ENCODE measurements at regions not wholly inside any gene's neighbourhood (a gene's known extent, or its start where the extent isn't known, plus 50 kb on each side); places are given as distances from the start of the nearest gene placed in this dataset.

DNA sequence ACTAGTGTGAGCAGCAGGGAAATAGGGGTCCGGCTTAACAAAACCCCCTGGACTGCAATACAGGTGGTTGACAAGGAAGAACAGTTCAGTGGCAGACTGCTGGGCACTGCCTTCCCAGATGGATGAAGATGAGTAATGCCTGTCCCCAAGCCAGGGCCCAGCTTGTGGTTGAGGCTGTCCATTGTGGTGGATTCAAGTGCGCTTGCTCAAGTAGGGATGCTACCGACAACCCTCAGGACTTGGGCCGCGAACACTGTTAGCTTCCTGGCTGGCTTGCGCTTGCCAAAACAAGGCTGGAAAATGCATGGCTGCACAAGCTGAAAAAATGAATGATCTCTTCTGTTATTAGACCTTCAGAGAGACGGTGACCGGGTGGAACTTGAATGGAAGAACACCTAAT lies 116.1 kb upstream of the ACBD5 start:
- TF ChIP-seq, protein P1, sequence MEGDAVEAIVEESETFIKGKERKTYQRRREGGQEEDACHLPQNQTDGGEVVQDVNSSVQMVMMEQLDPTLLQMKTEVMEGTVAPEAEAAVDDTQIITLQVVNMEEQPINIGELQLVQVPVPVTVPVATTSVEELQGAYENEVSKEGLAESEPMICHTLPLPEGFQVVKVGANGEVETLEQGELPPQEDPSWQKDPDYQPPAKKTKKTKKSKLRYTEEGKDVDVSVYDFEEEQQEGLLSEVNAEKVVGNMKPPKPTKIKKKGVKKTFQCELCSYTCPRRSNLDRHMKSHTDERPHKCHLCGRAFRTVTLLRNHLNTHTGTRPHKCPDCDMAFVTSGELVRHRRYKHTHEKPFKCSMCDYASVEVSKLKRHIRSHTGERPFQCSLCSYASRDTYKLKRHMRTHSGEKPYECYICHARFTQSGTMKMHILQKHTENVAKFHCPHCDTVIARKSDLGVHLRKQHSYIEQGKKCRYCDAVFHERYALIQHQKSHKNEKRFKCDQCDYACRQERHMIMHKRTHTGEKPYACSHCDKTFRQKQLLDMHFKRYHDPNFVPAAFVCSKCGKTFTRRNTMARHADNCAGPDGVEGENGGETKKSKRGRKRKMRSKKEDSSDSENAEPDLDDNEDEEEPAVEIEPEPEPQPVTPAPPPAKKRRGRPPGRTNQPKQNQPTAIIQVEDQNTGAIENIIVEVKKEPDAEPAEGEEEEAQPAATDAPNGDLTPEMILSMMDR (IDR thresholded peaks at IDR 0.05; ENCODE audit: extremely low read depth in 1 of 2, insufficient read depth in 1 of 2, low read depth in 1 of 2, low read length in 2 of 2), result no peak
- TF ChIP-seq POLR2A (IDR thresholded peaks at IDR 0.05; ENCODE audit: low read depth, low read length) (no peak), MYC (IDR thresholded peaks at IDR 0.05; ENCODE audit: low read depth, low read length) (no peak), EZH2 (IDR thresholded peaks at IDR 0.05; ENCODE audit: borderline replicate concordance, low read depth, low read length, severe bottlenecking) (no peak)
- TF ChIP-seq, protein P2, sequence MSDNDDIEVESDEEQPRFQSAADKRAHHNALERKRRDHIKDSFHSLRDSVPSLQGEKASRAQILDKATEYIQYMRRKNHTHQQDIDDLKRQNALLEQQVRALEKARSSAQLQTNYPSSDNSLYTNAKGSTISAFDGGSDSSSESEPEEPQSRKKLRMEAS (IDR thresholded peaks at IDR 0.05; ENCODE audit: insufficient read depth, insufficient read length), result no peak
